ENCODE measurements at regions not wholly inside any gene's neighbourhood (a gene's known extent, or its start where the extent isn't known, plus 50 kb on each side); places are given as distances from the start of the nearest gene placed in this dataset.

DNA sequence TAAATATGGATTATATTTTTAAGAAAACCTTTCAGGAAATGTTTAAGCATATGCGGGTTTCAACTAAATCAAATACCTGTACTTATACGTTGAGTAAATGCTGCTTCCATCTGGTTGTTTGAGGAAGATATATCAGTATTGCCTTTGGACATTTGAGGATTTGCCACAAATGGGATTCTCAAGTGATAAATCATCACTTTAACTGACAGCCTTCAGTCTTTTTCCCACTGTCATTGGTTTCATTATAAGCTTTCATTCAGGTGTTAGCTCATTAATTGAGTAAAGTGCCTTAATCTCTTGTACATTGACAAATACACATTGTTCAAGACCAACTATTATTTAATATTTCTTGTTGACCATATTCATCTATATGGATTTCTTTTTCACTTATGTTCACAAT lies 217.2 kb downstream of the EDEM1 start:
- no peak for FAIRE-seq
- CTCF ChIA-PET, result no interaction called here
- Histone ChIP-seq H2AFZ (ENCODE audit: low read depth, low read length) (no peak overlapping the region), H3K9me3 (replicated peaks; ENCODE audit: control insufficient read depth, insufficient read depth, low read length) (peaks cover 9% of the 10 kb centered on the region), H3K9ac (replicated peaks; ENCODE audit: extremely low read depth, insufficient read depth, low read length) (no peak overlapping the region), H3K27me3 (ENCODE audit: control insufficient read depth in 2 of 2, insufficient read depth in 2 of 2, low read length in 2 of 2) (no peaks in the 10 kb centered on the region), H3K4me1 (ENCODE audit: control insufficient read depth, extremely low read depth, insufficient read depth, low read length) (no peaks in the 10 kb centered on the region), H3K4me2 (ENCODE audit: insufficient read depth, low read length) (no peak overlapping the region), H3K4me3 (replicated peaks in 1 of 3; ENCODE audit: insufficient read depth in 1 of 3, low read depth in 1 of 3, low read length in 3 of 3) (no peak overlapping the region), H3K79me2 (ENCODE audit: control insufficient read depth, insufficient read depth, low read length) (no peaks in the 10 kb centered on the region), H3K9me1 (replicated peaks; ENCODE audit: control insufficient read depth, extremely low read depth, insufficient read depth, low read length) (no peaks in the 10 kb centered on the region), H3K27ac (ENCODE audit: insufficient read depth, low read depth, low read length) (no peak overlapping the region), H4K20me1 (replicated peaks; ENCODE audit: control insufficient read depth, extremely low read depth, insufficient read depth, low read length) (no peaks in the 10 kb centered on the region), H3K36me3 (ENCODE audit: control insufficient read depth in 2 of 2, extremely low read depth in 1 of 2, insufficient read depth in 2 of 2, low read length in 2 of 2) (no peaks in the 10 kb centered on the region)
- intact Hi-C loops (cut with micrococcal nuclease), result no loop called here
- DNase-seq (ENCODE audit: low read depth, low spot score), result no peak
- POLR2A ChIA-PET, result no interaction called here
- dilution Hi-C loops (cut with MboI; ENCODE audit: extremely low pct_ligation_motif_present, low sequenced_read_pairs), result no loop called here
- TF ChIP-seq POLR2AphosphoS5 (IDR thresholded peaks at IDR 0.05; ENCODE audit: insufficient read depth, low read depth, low read length) (no peak), CTCF (IDR thresholded peaks at IDR 0.05; ENCODE audit: extremely low read depth in 1 of 2, insufficient read depth in 1 of 2, low read depth in 1 of 2, low read length in 2 of 2) (no peak), EZH2 (IDR thresholded peaks at IDR 0.05; ENCODE audit: borderline replicate concordance, low read depth, low read length, severe bottlenecking) (no peak), POLR2A (IDR thresholded peaks at IDR 0.05; ENCODE audit: low read depth, low read length) (no peak), MYC (IDR thresholded peaks at IDR 0.05; ENCODE audit: low read depth, low read length) (no peak), JUN (IDR thresholded peaks at IDR 0.05; ENCODE audit: borderline replicate concordance, insufficient read depth, insufficient read length, low read depth) (no peak), GATA2 (IDR thresholded peaks at IDR 0.05; ENCODE audit: insufficient read depth, insufficient read length, low read depth, low read length) (no peak), FOS (IDR thresholded peaks at IDR 0.05; ENCODE audit: borderline replicate concordance, insufficient read depth, low read length) (no peak)
- TF ChIP-seq, protein P1, sequence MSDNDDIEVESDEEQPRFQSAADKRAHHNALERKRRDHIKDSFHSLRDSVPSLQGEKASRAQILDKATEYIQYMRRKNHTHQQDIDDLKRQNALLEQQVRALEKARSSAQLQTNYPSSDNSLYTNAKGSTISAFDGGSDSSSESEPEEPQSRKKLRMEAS (IDR thresholded peaks at IDR 0.05; ENCODE audit: insufficient read depth, insufficient read length), result no peak
- no TSS peak for BruUV-seq (replicated peaks)

Data from endothelial cell of umbilical vein (primary cell).